ENCODE measurements at regions not wholly inside any gene's neighbourhood (a gene's known extent, or its start where the extent isn't known, plus 50 kb on each side); places are given as distances from the start of the nearest gene placed in this dataset.

- TF ChIP-seq POLR2A (IDR thresholded peaks at IDR 0.05) (no peak), CTCF (IDR thresholded peaks at IDR 0.05) (no peak)
Observed at GRCh38 chr11:115624065-115624464, 119.8 kb upstream of the CADM1 start.
